ENCODE measurements at regions not wholly inside any gene's neighbourhood (a gene's known extent, or its start where the extent isn't known, plus 50 kb on each side); places are given as distances from the start of the nearest gene placed in this dataset.

DNA sequence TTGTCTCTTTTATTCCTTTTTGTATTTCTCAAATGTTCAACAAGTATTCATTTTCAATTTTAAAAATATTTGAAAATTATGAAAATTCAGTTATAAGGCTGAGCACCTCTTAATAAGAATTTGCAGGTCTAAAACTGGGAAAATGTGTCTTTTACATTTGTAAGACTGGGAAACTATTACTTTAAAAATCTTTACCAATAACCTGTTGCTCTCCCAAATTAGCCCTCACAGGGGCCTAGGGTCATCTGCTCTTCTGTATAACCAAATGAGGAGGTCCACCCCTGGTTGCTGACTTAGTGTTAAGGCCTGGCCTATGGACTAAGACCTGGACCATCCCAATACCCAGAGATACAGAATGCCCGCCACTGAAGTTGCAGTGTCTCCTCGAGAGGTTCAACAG is 280.5 kb downstream of the PLPP3 start (continued):
- TF ChIP-seq, protein P1, sequence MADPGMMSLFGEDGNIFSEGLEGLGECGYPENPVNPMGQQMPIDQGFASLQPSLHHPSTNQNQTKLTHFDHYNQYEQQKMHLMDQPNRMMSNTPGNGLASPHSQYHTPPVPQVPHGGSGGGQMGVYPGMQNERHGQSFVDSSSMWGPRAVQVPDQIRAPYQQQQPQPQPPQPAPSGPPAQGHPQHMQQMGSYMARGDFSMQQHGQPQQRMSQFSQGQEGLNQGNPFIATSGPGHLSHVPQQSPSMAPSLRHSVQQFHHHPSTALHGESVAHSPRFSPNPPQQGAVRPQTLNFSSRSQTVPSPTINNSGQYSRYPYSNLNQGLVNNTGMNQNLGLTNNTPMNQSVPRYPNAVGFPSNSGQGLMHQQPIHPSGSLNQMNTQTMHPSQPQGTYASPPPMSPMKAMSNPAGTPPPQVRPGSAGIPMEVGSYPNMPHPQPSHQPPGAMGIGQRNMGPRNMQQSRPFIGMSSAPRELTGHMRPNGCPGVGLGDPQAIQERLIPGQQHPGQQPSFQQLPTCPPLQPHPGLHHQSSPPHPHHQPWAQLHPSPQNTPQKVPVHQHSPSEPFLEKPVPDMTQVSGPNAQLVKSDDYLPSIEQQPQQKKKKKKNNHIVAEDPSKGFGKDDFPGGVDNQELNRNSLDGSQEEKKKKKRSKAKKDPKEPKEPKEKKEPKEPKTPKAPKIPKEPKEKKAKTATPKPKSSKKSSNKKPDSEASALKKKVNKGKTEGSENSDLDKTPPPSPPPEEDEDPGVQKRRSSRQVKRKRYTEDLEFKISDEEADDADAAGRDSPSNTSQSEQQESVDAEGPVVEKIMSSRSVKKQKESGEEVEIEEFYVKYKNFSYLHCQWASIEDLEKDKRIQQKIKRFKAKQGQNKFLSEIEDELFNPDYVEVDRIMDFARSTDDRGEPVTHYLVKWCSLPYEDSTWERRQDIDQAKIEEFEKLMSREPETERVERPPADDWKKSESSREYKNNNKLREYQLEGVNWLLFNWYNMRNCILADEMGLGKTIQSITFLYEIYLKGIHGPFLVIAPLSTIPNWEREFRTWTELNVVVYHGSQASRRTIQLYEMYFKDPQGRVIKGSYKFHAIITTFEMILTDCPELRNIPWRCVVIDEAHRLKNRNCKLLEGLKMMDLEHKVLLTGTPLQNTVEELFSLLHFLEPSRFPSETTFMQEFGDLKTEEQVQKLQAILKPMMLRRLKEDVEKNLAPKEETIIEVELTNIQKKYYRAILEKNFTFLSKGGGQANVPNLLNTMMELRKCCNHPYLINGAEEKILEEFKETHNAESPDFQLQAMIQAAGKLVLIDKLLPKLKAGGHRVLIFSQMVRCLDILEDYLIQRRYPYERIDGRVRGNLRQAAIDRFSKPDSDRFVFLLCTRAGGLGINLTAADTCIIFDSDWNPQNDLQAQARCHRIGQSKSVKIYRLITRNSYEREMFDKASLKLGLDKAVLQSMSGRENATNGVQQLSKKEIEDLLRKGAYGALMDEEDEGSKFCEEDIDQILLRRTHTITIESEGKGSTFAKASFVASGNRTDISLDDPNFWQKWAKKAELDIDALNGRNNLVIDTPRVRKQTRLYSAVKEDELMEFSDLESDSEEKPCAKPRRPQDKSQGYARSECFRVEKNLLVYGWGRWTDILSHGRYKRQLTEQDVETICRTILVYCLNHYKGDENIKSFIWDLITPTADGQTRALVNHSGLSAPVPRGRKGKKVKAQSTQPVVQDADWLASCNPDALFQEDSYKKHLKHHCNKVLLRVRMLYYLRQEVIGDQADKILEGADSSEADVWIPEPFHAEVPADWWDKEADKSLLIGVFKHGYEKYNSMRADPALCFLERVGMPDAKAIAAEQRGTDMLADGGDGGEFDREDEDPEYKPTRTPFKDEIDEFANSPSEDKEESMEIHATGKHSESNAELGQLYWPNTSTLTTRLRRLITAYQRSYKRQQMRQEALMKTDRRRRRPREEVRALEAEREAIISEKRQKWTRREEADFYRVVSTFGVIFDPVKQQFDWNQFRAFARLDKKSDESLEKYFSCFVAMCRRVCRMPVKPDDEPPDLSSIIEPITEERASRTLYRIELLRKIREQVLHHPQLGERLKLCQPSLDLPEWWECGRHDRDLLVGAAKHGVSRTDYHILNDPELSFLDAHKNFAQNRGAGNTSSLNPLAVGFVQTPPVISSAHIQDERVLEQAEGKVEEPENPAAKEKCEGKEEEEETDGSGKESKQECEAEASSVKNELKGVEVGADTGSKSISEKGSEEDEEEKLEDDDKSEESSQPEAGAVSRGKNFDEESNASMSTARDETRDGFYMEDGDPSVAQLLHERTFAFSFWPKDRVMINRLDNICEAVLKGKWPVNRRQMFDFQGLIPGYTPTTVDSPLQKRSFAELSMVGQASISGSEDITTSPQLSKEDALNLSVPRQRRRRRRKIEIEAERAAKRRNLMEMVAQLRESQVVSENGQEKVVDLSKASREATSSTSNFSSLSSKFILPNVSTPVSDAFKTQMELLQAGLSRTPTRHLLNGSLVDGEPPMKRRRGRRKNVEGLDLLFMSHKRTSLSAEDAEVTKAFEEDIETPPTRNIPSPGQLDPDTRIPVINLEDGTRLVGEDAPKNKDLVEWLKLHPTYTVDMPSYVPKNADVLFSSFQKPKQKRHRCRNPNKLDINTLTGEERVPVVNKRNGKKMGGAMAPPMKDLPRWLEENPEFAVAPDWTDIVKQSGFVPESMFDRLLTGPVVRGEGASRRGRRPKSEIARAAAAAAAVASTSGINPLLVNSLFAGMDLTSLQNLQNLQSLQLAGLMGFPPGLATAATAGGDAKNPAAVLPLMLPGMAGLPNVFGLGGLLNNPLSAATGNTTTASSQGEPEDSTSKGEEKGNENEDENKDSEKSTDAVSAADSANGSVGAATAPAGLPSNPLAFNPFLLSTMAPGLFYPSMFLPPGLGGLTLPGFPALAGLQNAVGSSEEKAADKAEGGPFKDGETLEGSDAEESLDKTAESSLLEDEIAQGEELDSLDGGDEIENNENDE (IDR thresholded peaks at IDR 0.05; ENCODE audit: insufficient replicate concordance, low read length) = no peak
